ENCODE measurements at regions not wholly inside any gene's neighbourhood (a gene's known extent, or its start where the extent isn't known, plus 50 kb on each side); places are given as distances from the start of the nearest gene placed in this dataset.

DNA sequence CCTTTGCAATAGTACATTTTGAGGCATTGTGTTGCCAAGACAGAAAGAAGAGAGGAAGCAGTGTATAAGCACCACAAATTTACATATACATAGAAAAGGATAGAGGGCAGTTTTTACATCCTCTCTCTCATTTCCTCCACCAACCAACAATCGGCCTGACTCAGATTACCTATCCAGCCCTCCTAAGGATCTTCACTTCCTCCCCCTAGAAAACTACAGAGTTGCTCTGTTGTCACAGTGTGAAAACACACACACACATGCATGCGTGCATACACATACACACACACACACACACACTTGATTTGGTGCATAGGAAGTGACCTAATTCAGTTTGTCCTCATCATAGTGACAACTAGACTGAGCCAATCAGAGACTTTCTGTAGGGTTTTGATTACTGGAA is 98.8 kb upstream of the SPRY1 start:
- FAIRE-seq = no peak
- DNase-seq (ENCODE audit: insufficient read length) = no peak
- TF ChIP-seq POLR2AphosphoS5 (IDR thresholded peaks at IDR 0.05; ENCODE audit: low read depth, low read length) (no peak), POLR2A (IDR thresholded peaks at IDR 0.05; ENCODE audit: low read depth, low read length) (no peak), TAF1 (IDR thresholded peaks at IDR 0.05; ENCODE audit: borderline replicate concordance, low read depth, low read length) (no peak)

DNA sequence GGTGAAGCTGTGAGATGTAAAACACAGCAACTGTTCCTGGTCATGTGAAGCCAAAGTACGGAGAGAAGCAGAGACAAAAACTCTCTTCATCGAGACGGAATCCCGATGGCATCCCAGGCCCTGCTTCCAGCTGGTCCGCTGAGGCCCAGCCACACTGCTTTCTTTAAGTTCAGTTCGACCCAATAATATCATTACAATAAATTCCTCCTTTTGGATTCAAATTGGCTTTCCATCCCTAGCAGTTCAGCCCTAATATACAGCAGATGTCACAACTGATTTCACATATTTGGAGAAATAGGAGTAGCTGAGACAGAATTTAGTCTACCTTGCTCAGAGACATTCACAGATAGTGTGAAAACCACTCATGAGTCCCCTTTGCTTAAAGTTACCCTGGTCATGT is 98.3 kb upstream of the SPRY1 start:
- DNase-seq (ENCODE audit: insufficient read length) = no peak
- TF ChIP-seq TAF1 (IDR thresholded peaks at IDR 0.05; ENCODE audit: borderline replicate concordance, low read depth, low read length) (no peak), POLR2AphosphoS5 (IDR thresholded peaks at IDR 0.05; ENCODE audit: low read depth, low read length) (no peak), POLR2A (IDR thresholded peaks at IDR 0.05; ENCODE audit: low read depth, low read length) (no peak)
- no peak for FAIRE-seq

DNA sequence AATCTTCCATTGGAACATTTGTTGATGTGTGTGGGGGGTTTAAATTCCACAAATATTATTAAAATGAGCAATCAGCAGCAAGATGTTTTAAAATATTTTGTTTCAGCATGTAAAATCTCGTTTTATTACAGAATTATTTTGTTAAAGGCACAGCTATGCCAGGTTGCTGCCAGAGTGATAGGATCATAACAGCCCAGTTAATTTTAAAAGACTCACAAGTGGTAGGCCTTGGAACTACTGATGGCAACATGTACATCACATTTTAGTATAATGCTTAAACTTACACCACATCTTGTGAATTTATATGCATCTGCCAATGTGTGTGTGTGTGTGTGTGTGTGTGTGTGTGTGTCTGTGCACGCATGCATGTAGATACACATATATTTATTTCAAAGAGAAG is 97.8 kb upstream of the SPRY1 start:
- FAIRE-seq = no peak

DNA sequence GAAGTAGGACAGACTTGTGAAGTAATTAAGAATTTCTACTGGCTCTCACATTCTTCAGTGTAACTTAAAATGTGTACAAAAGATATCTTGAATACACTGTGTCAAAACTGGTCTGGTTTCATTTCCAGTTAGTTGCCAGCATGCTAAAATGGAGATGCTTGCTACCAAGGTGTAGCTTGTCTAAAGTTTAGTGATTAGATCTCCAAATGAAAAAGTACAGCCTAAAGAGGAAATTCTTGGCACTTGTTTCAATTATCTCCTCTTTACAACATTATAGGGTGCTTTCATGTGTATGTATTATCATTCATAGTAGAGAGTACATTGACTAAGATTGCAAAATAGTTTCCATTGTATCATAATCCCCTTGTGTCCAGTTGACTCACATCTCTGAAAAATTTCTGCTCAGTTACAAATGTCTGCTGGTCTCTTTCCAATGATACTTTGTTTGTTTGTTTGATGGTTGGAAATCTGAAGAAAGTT is 97.3 kb upstream of the SPRY1 start:
- no peak for TF ChIP-seq POLR2AphosphoS5 (IDR thresholded peaks at IDR 0.05; ENCODE audit: low read depth, low read length)
- no peak for TF ChIP-seq TAF1 (IDR thresholded peaks at IDR 0.05; ENCODE audit: borderline replicate concordance, low read depth, low read length)
- TF ChIP-seq POLR2A (IDR thresholded peaks at IDR 0.05; ENCODE audit: low read depth, low read length) = no peak
- FAIRE-seq = no peak
- DNase-seq (ENCODE audit: insufficient read length) = no peak

More for the DNA sequence above, 97.8 kb upstream of the SPRY1 start:
- TF ChIP-seq TAF1 (IDR thresholded peaks at IDR 0.05; ENCODE audit: borderline replicate concordance, low read depth, low read length) (no peak), POLR2A (IDR thresholded peaks at IDR 0.05; ENCODE audit: low read depth, low read length) (no peak), POLR2AphosphoS5 (IDR thresholded peaks at IDR 0.05; ENCODE audit: low read depth, low read length) (no peak)
- DNase-seq (ENCODE audit: insufficient read length) = no peak

DNA sequence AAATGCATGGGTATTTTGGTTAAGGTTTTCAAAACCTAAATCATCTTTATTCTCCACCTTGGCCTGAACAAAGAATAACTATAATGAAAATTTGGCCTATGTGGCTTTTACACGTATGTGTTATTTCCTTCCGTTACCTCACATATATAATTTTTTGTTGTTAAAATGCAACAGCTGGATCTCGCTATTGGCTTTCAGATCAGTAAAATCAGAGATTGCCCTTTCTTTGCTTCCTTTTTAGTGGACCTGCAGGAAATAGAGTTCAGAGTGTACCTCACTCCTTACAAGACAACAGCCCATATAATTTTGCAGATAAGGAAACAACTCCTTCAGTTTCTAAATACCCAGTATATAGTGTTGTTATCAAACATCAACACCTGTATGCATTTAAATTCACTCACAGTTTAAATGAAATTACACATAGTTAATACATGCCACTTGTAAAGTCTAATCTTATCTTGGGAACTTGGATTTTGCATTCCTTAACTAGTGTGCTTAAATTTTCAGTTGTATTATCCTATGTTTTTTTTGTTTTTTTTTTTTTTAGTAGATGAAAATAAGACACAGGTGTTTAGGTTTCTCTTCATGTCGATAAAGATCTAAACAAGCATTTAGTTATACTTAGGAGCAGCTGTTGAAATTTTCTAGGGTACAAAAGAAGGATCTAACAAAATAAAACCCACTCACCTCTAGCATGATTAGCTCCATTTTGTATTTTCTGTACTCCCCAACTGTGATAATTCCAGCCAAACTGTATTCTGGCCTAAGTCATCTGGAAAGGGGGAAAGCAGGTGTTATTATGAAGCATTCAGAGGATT is 96.2 kb upstream of the SPRY1 start:
- FAIRE-seq (no peak), DNase-seq (ENCODE audit: insufficient read length) (no peak)
- TF ChIP-seq TAF1 (IDR thresholded peaks at IDR 0.05; ENCODE audit: borderline replicate concordance, low read depth, low read length) = no peak
- TF ChIP-seq POLR2A (IDR thresholded peaks at IDR 0.05; ENCODE audit: low read depth, low read length) = no peak
- TF ChIP-seq POLR2AphosphoS5 (IDR thresholded peaks at IDR 0.05; ENCODE audit: low read depth, low read length) = no peak

DNA sequence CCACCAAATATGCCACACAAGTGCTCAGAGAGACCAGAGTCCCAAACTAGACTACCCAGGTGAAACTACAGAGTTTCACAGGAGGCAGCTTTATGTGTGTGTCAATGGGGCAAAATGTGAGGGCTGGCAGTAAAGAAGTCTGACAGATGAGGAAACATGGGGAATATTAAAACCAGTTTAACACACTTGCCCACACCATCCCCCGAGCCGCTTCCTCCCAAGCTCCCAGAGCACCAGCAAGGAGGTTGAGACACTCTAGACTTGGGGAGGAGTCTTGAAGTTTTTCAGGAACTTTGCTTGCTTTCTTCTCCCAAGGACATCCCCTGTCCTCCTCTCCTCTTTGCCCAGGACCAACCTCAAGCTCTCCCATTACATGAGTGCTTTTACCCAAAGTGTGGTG is 94.7 kb upstream of the SPRY1 start:
- no peak for DNase-seq (ENCODE audit: insufficient read length)
- FAIRE-seq = no peak
- TF ChIP-seq POLR2A (IDR thresholded peaks at IDR 0.05; ENCODE audit: low read depth, low read length) (no peak), TAF1 (IDR thresholded peaks at IDR 0.05; ENCODE audit: borderline replicate concordance, low read depth, low read length) (no peak), POLR2AphosphoS5 (IDR thresholded peaks at IDR 0.05; ENCODE audit: low read depth, low read length) (no peak)

DNA sequence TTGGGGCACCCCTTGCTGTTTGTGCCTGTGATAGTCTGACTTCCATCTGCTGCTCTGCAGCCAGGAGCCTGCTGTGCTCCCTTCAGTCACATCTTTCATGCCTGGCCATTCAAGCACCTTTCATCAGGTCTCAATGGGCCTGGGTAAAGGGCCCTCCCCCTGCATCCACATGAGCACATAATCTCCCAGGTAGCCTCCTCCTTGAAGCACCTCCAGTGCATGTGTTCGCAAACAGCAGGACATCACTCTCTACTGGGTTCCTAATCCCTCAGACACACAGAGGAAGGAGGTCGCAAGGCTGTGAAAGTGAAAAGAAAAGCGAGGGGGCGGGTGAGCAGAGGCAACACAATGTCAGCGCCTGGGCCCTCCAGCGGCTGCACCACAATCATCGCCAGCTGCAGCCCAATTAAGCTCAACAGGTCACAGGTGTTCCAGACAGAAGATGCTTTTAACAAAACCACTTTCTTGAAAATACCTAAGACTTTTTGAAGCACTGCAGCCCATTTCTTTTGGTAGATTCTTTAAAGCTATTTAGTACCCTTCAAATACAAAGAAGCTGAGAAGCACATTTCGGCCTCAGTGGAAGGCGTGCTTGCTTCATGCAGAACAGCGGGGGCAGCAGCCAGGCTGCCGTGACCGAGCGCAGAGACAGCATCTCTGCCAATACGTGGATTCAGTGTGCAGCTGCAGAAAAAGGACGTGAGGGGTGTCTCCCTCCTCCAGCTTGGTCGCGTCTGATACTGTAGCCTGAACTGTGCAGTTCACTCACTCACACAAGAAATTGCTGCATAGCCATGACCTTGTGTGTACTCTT is 92.2 kb upstream of the SPRY1 start:
- DNase-seq (ENCODE audit: insufficient read length) (no peak), FAIRE-seq (peak; percentile 67)
- TF ChIP-seq POLR2A (IDR thresholded peaks at IDR 0.05; ENCODE audit: low read depth, low read length) (no peak), TAF1 (IDR thresholded peaks at IDR 0.05; ENCODE audit: borderline replicate concordance, low read depth, low read length) (no peak), POLR2AphosphoS5 (IDR thresholded peaks at IDR 0.05; ENCODE audit: low read depth, low read length) (no peak)

DNA sequence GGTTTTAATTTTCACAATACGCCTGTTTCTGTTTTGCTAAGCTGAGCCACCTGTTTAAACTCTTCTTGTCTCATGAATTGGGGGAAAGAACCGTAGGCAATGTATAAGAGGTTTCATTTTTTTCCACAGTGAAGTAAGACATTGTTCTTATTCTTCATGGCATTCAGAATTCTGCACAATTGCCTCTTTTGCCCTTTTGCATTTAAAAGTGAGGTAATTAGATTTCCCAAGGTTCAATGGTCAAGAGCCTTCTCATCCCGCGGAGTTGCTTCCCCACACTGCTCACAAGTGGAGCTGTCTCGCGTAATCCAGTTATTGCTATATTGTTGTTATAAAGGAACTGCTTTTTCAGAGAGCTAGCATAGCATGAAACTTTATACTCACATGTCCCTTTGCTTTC is 90.9 kb upstream of the SPRY1 start:
- DNase-seq (ENCODE audit: insufficient read length) (no peak), FAIRE-seq (no peak)
- TF ChIP-seq POLR2AphosphoS5 (IDR thresholded peaks at IDR 0.05; ENCODE audit: low read depth, low read length) = no peak
- TF ChIP-seq TAF1 (IDR thresholded peaks at IDR 0.05; ENCODE audit: borderline replicate concordance, low read depth, low read length) = no peak
- no peak for TF ChIP-seq POLR2A (IDR thresholded peaks at IDR 0.05; ENCODE audit: low read depth, low read length)

DNA sequence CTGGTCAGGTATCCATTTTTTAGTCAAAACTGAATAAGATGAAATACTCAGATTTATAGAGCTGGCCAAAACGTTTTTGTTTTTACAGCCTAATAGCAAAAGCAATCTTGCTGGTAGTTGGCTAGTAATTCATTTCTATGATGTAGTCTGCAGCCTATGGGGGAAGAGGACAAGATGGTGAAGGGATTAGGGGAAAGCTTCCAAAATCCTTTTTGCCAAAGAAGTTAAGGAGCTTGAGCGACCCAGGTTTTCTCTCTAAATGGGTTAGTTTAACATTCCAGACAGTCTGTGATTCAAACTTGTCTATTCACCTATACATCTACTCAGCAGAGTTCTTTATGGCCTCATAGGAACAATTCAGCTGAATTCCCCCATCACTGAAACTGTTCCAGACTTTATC is 89.8 kb upstream of the SPRY1 start:
- DNase-seq (ENCODE audit: insufficient read length) = no peak
- no peak for TF ChIP-seq POLR2A (IDR thresholded peaks at IDR 0.05; ENCODE audit: low read depth, low read length)
- TF ChIP-seq TAF1 (IDR thresholded peaks at IDR 0.05; ENCODE audit: borderline replicate concordance, low read depth, low read length) = no peak
- TF ChIP-seq POLR2AphosphoS5 (IDR thresholded peaks at IDR 0.05; ENCODE audit: low read depth, low read length) = no peak
- no peak for FAIRE-seq

DNA sequence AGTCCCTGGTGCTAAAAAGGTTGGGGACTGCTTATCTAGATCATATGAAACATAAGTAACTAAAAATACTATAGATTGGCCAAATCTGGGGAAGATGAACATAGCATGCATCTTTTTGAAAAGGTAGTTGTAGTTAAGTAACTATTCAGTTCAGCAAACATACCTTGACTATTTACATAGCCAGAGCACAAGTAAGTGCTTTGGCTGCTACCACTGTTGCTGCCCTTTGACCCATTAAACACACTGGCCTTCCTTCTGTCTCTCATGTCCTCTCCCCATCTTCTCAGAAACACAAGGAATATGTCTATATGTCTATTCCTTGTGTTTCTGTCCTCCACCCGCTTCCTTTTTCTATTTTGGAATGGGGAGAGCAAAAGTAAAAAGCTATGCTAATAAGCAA is 87.9 kb upstream of the SPRY1 start:
- TF ChIP-seq TAF1 (IDR thresholded peaks at IDR 0.05; ENCODE audit: borderline replicate concordance, low read depth, low read length) = no peak
- TF ChIP-seq POLR2AphosphoS5 (IDR thresholded peaks at IDR 0.05; ENCODE audit: low read depth, low read length) = no peak
- TF ChIP-seq POLR2A (IDR thresholded peaks at IDR 0.05; ENCODE audit: low read depth, low read length) = no peak
- FAIRE-seq = no peak
- no peak for DNase-seq (ENCODE audit: insufficient read length)

DNA sequence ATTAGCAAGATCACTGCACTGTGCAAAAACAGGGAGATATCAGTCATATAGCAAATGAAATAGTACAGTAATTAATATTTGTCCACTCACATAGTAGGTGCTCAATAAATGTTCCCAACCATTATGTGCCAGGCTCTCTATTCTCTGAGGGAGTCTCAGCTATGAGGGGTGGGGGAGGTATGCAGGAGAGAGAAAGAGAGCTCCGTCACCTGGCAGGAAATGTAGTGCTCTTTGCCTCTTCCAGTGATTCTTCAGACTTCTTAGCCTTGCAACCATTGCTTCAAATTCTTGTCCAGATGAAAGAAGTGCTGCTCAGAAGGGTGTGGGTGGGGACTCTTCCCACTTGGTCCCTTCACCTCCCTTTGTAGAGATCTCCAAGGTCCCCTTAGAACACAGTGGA is 84.5 kb upstream of the SPRY1 start:
- DNase-seq (ENCODE audit: insufficient read length) (no peak), FAIRE-seq (no peak)
- no peak for TF ChIP-seq TAF1 (IDR thresholded peaks at IDR 0.05; ENCODE audit: borderline replicate concordance, low read depth, low read length)
- TF ChIP-seq POLR2A (IDR thresholded peaks at IDR 0.05; ENCODE audit: low read depth, low read length) = no peak
- no peak for TF ChIP-seq POLR2AphosphoS5 (IDR thresholded peaks at IDR 0.05; ENCODE audit: low read depth, low read length)
